ENCODE measurements at regions not wholly inside any gene's neighbourhood (a gene's known extent, or its start where the extent isn't known, plus 50 kb on each side); places are given as distances from the start of the nearest gene placed in this dataset.
"Not testable (repeated sequence)": the region's sequence is repeated elsewhere in the genome, so short reads cannot be mapped to it uniquely, and the experiment has no call there.

- Histone ChIP-seq H3K9me3 (ENCODE audit: control insufficient read depth in 2 of 2, low read length in 2 of 2) (no peaks in the 10 kb centered on the region), H3K27me3 (ENCODE audit: control insufficient read depth in 2 of 2, insufficient read depth in 2 of 2, low read length in 2 of 2) (no peaks in the 10 kb centered on the region), H3K27ac (ENCODE audit: low read depth in 2 of 2, low read length in 2 of 2) (no peak overlapping the region), H3K4me1 (ENCODE audit: control insufficient read depth in 2 of 2, insufficient read depth in 2 of 2, low read length in 2 of 2) (no peaks in the 10 kb centered on the region), H3K36me3 (ENCODE audit: control insufficient read depth in 2 of 2, insufficient read depth in 2 of 2, low read length in 2 of 2) (no peaks in the 10 kb centered on the region), H3K9ac (ENCODE audit: low read depth in 1 of 2, low read length in 2 of 2) (no peak overlapping the region), H3K4me3 (ENCODE audit: low read length in 2 of 2) (no peak overlapping the region)
These were observed 570.6 kb downstream of the RIT2 start for GRCh38 chr18:42544901-42545300.

GRCh38 chr18:42545825-42546224 lies 569.7 kb downstream of the RIT2 start:
- H3K4me1 ChIP-seq (ENCODE audit: control insufficient read depth in 2 of 2, insufficient read depth in 2 of 2, low read length in 2 of 2), result no peaks in the 10 kb centered on the region
- H3K4me3 ChIP-seq (ENCODE audit: low read length in 2 of 2), result no peak overlapping the region
- no peak overlapping the region for H3K9ac ChIP-seq (ENCODE audit: low read depth in 1 of 2, low read length in 2 of 2)
- H3K36me3 ChIP-seq (ENCODE audit: control insufficient read depth in 2 of 2, insufficient read depth in 2 of 2, low read length in 2 of 2), result no peaks in the 10 kb centered on the region
- no peak overlapping the region for H3K27ac ChIP-seq (ENCODE audit: low read depth in 2 of 2, low read length in 2 of 2)
- H3K27me3 ChIP-seq (ENCODE audit: control insufficient read depth in 2 of 2, insufficient read depth in 2 of 2, low read length in 2 of 2), result no peaks in the 10 kb centered on the region
- H3K9me3 ChIP-seq (ENCODE audit: control insufficient read depth in 2 of 2, low read length in 2 of 2), result no peaks in the 10 kb centered on the region

DNA sequence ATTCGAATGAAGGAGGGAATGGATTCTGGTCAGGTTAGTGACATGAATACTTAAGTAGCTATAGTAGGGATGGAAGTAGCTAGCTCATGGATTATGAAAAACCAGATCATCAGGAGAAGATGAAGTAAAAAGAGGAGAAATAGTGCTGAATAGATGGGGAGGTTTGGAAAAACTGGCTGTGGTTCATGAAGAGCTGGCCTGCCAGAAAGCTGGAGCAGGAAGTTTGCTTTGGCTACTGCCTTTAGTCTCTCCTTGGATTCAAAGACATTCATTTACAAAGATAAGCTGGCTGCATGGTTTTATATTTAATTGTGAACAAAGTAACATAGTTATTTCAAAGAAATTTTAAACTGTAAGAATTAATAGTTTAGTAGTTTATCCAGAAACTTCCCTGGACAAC lies 567.0 kb downstream of the RIT2 start:
- H3K36me3 ChIP-seq (ENCODE audit: control insufficient read depth in 2 of 2, insufficient read depth in 2 of 2, low read length in 2 of 2), result no peaks in the 10 kb centered on the region
- H3K9ac ChIP-seq (ENCODE audit: low read depth in 1 of 2, low read length in 2 of 2), result no peak overlapping the region
- H3K4me3 ChIP-seq (ENCODE audit: low read length in 2 of 2), result no peak overlapping the region
- H3K9me3 ChIP-seq (ENCODE audit: control insufficient read depth in 2 of 2, low read length in 2 of 2), result no peaks in the 10 kb centered on the region
- no peaks in the 10 kb centered on the region for H3K27me3 ChIP-seq (ENCODE audit: control insufficient read depth in 2 of 2, insufficient read depth in 2 of 2, low read length in 2 of 2)
- H3K27ac ChIP-seq (ENCODE audit: low read depth in 2 of 2, low read length in 2 of 2), result no peak overlapping the region
- no peaks in the 10 kb centered on the region for H3K4me1 ChIP-seq (ENCODE audit: control insufficient read depth in 2 of 2, insufficient read depth in 2 of 2, low read length in 2 of 2)

DNA sequence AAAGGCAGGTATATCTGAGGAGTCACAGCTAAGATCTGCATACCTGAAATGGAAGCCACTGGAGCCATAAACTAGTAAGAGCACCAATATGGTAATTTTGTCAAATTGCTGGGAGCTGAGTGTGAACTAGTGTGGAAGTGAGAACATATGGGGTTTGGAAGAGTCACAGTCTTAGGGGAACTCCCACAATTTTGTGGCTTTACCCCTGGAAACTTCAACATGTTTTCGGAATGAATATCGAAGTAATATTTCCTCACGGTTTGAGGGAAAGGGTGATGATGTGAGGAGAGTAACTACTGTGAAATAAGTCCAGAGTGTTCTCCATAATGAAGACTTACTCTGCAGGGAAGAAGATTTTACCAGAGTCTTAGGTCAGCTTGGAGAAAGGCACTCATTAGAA lies 565.9 kb downstream of the RIT2 start:
- Histone ChIP-seq H3K4me1 (ENCODE audit: control insufficient read depth in 2 of 2, insufficient read depth in 2 of 2, low read length in 2 of 2) (no peaks in the 10 kb centered on the region), H3K36me3 (ENCODE audit: control insufficient read depth in 2 of 2, insufficient read depth in 2 of 2, low read length in 2 of 2) (no peaks in the 10 kb centered on the region), H3K27me3 (ENCODE audit: control insufficient read depth in 2 of 2, insufficient read depth in 2 of 2, low read length in 2 of 2) (no peaks in the 10 kb centered on the region), H3K4me3 (ENCODE audit: low read length in 2 of 2) (no peak overlapping the region), H3K9me3 (ENCODE audit: control insufficient read depth in 2 of 2, low read length in 2 of 2) (no peaks in the 10 kb centered on the region), H3K27ac (ENCODE audit: low read depth in 2 of 2, low read length in 2 of 2) (no peak overlapping the region), H3K9ac (ENCODE audit: low read depth in 1 of 2, low read length in 2 of 2) (no peak overlapping the region)

- H3K4me3 ChIP-seq (ENCODE audit: low read length in 2 of 2); H3K9ac ChIP-seq (ENCODE audit: low read depth in 1 of 2, low read length in 2 of 2); H3K27me3 ChIP-seq (ENCODE audit: control insufficient read depth in 2 of 2, insufficient read depth in 2 of 2, low read length in 2 of 2); H3K4me1 ChIP-seq (ENCODE audit: control insufficient read depth in 2 of 2, insufficient read depth in 2 of 2, low read length in 2 of 2); H3K36me3 ChIP-seq (ENCODE audit: control insufficient read depth in 2 of 2, insufficient read depth in 2 of 2, low read length in 2 of 2); H3K27ac ChIP-seq (ENCODE audit: low read depth in 2 of 2, low read length in 2 of 2); H3K9me3 ChIP-seq (ENCODE audit: control insufficient read depth in 2 of 2, low read length in 2 of 2): not testable (repeated sequence)
These were observed 562.9 kb downstream of the RIT2 start for GRCh38 chr18:42552559-42552958.

DNA sequence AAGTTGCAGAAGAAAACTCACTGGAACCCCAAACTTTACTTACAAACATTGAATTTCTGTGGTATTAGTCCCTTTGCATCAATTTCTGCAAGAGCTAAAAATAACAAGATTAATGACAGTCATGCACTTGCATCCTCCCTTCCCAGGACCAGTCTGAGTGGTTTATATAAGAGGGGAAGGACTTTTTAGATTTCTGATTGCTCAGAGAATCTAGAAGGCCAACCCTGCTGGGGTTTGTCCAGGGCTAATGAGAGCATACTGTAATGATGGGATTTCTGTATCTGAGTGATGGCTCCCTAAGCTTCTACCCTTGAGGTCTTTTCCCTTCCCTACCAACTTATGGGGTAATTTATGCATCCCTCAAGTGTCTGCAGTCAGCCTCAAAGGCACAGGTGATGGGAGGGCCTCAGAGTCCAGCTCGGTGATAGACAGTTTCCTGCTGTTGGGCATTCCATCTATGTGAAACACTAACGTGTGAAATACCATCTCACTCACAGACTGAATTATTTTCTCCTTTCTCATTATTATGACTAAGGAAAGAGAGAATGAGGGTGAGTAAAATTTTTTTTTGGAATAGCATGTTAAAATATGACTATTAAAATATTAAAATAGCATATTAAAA lies 556.3 kb downstream of the RIT2 start:
- H3K9ac ChIP-seq (ENCODE audit: low read depth in 1 of 2, low read length in 2 of 2), result no peak overlapping the region
- no peaks in the 10 kb centered on the region for H3K4me1 ChIP-seq (ENCODE audit: control insufficient read depth in 2 of 2, insufficient read depth in 2 of 2, low read length in 2 of 2)
- H3K27me3 ChIP-seq (ENCODE audit: control insufficient read depth in 2 of 2, insufficient read depth in 2 of 2, low read length in 2 of 2), result no peaks in the 10 kb centered on the region
- H3K36me3 ChIP-seq (ENCODE audit: control insufficient read depth in 2 of 2, insufficient read depth in 2 of 2, low read length in 2 of 2), result no peaks in the 10 kb centered on the region
- H3K9me3 ChIP-seq (ENCODE audit: control insufficient read depth in 2 of 2, low read length in 2 of 2), result no peaks in the 10 kb centered on the region
- H3K4me3 ChIP-seq (ENCODE audit: low read length in 2 of 2), result no peak overlapping the region
- no peak overlapping the region for H3K27ac ChIP-seq (ENCODE audit: low read depth in 2 of 2, low read length in 2 of 2)

DNA sequence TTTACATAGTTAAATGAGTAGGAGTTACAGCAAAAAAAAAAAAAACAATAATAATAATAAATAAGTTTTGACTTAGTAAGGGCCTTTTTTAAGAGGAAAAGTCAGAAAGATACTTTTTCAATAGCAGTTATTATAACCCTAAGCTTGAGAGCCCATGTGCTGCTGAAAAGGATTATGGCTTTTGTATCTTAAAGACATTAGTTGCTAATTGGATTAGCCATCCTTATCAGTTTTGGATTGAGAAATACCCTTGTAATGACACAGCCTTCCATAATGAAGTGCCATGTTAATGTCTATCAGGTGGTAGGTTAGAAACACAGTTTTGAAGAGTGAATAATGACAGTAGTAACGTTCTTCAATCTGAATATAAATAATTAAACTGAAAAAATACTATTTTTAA lies 554.0 kb downstream of the RIT2 start:
- Histone ChIP-seq H3K4me3 (ENCODE audit: low read length in 2 of 2) (no peak overlapping the region), H3K36me3 (ENCODE audit: control insufficient read depth in 2 of 2, insufficient read depth in 2 of 2, low read length in 2 of 2) (no peaks in the 10 kb centered on the region), H3K27ac (ENCODE audit: low read depth in 2 of 2, low read length in 2 of 2) (no peak overlapping the region), H3K9me3 (ENCODE audit: control insufficient read depth in 2 of 2, low read length in 2 of 2) (no peaks in the 10 kb centered on the region), H3K27me3 (ENCODE audit: control insufficient read depth in 2 of 2, insufficient read depth in 2 of 2, low read length in 2 of 2) (no peaks in the 10 kb centered on the region), H3K4me1 (ENCODE audit: control insufficient read depth in 2 of 2, insufficient read depth in 2 of 2, low read length in 2 of 2) (no peaks in the 10 kb centered on the region), H3K9ac (ENCODE audit: low read depth in 1 of 2, low read length in 2 of 2) (no peak overlapping the region)

- H3K4me1 ChIP-seq (ENCODE audit: control insufficient read depth in 2 of 2, insufficient read depth in 2 of 2, low read length in 2 of 2), result no peaks in the 10 kb centered on the region
- H3K9ac ChIP-seq (ENCODE audit: low read depth in 1 of 2, low read length in 2 of 2), result no peak overlapping the region
- H3K4me3 ChIP-seq (ENCODE audit: low read length in 2 of 2), result no peak overlapping the region
- H3K9me3 ChIP-seq (ENCODE audit: control insufficient read depth in 2 of 2, low read length in 2 of 2), result no peaks in the 10 kb centered on the region
- H3K36me3 ChIP-seq (ENCODE audit: control insufficient read depth in 2 of 2, insufficient read depth in 2 of 2, low read length in 2 of 2), result no peaks in the 10 kb centered on the region
- H3K27ac ChIP-seq (ENCODE audit: low read depth in 2 of 2, low read length in 2 of 2), result no peak overlapping the region
- H3K27me3 ChIP-seq (ENCODE audit: control insufficient read depth in 2 of 2, insufficient read depth in 2 of 2, low read length in 2 of 2), result no peaks in the 10 kb centered on the region
These were observed 551.5 kb downstream of the RIT2 start for GRCh38 chr18:42563995-42564394.

DNA sequence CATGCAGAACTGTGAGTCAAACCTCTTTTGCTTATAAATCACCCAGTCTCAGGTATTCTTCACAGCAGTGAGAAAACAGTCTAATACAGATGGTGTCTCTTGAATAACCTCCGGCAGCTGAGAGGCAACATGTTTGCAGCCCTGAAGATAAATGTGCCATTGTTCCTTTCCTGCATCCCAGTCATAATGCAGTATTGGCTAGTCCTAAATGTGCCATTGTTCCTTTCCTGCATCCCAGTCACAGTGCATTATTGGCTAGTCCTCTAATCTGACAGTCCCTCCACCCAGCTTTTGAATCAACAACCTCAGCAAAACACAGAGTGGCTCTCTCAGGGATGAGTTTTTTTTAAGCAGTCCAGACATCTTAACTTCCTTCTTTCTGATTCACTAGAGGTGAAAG lies 550.7 kb downstream of the RIT2 start:
- H3K36me3 ChIP-seq (ENCODE audit: control insufficient read depth in 2 of 2, insufficient read depth in 2 of 2, low read length in 2 of 2), result no peaks in the 10 kb centered on the region
- no peak overlapping the region for H3K4me3 ChIP-seq (ENCODE audit: low read length in 2 of 2)
- H3K4me1 ChIP-seq (ENCODE audit: control insufficient read depth in 2 of 2, insufficient read depth in 2 of 2, low read length in 2 of 2), result no peaks in the 10 kb centered on the region
- H3K9me3 ChIP-seq (ENCODE audit: control insufficient read depth in 2 of 2, low read length in 2 of 2), result no peaks in the 10 kb centered on the region
- H3K9ac ChIP-seq (ENCODE audit: low read depth in 1 of 2, low read length in 2 of 2), result no peak overlapping the region
- no peaks in the 10 kb centered on the region for H3K27me3 ChIP-seq (ENCODE audit: control insufficient read depth in 2 of 2, insufficient read depth in 2 of 2, low read length in 2 of 2)
- no peak overlapping the region for H3K27ac ChIP-seq (ENCODE audit: low read depth in 2 of 2, low read length in 2 of 2)

GRCh38 chr18:42568773-42569172 lies 546.7 kb downstream of the RIT2 start:
- Histone ChIP-seq H3K4me3 (ENCODE audit: low read length in 2 of 2) (no peak overlapping the region), H3K9ac (ENCODE audit: low read depth in 1 of 2, low read length in 2 of 2) (no peak overlapping the region), H3K27me3 (ENCODE audit: control insufficient read depth in 2 of 2, insufficient read depth in 2 of 2, low read length in 2 of 2) (no peaks in the 10 kb centered on the region), H3K36me3 (ENCODE audit: control insufficient read depth in 2 of 2, insufficient read depth in 2 of 2, low read length in 2 of 2) (no peaks in the 10 kb centered on the region), H3K4me1 (ENCODE audit: control insufficient read depth in 2 of 2, insufficient read depth in 2 of 2, low read length in 2 of 2) (no peaks in the 10 kb centered on the region), H3K27ac (ENCODE audit: low read depth in 2 of 2, low read length in 2 of 2) (no peak overlapping the region), H3K9me3 (ENCODE audit: control insufficient read depth in 2 of 2, low read length in 2 of 2) (no peaks in the 10 kb centered on the region)

DNA sequence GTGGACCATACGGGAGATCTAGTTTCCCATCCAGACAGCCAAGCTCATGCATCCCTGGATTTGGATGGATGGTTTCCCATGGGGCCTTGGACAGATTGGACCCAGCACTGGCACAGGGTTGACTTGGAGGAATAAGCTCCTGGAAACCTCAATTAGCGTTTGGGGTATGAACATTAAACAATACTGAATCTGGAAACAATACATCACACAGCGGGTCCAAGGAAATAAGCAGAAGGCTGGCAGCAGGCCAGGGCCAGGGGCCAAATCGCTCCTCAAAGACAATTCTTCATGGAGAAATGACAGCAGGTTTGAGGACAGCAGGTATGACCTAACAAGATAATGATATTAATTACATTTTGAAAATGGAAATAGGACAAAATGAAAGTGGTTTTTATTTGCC lies 540.6 kb downstream of the RIT2 start:
- no peak overlapping the region for H3K4me3 ChIP-seq (ENCODE audit: low read length in 2 of 2)
- no peaks in the 10 kb centered on the region for H3K36me3 ChIP-seq (ENCODE audit: control insufficient read depth in 2 of 2, insufficient read depth in 2 of 2, low read length in 2 of 2)
- H3K9ac ChIP-seq (ENCODE audit: low read depth in 1 of 2, low read length in 2 of 2), result no peak overlapping the region
- H3K27me3 ChIP-seq (ENCODE audit: control insufficient read depth in 2 of 2, insufficient read depth in 2 of 2, low read length in 2 of 2), result no peaks in the 10 kb centered on the region
- H3K4me1 ChIP-seq (ENCODE audit: control insufficient read depth in 2 of 2, insufficient read depth in 2 of 2, low read length in 2 of 2), result no peaks in the 10 kb centered on the region
- H3K27ac ChIP-seq (ENCODE audit: low read depth in 2 of 2, low read length in 2 of 2), result no peak overlapping the region
- no peaks in the 10 kb centered on the region for H3K9me3 ChIP-seq (ENCODE audit: control insufficient read depth in 2 of 2, low read length in 2 of 2)

Data from mucosa of rectum (tissue), 2 donors.